ENCODE measurements at regions not wholly inside any gene's neighbourhood (a gene's known extent, or its start where the extent isn't known, plus 50 kb on each side); places are given as distances from the start of the nearest gene placed in this dataset.

GRCh38 chr5:33303579-33304095 lies 137.1 kb upstream of the TARS1 start:
- TF ChIP-seq CTCF (IDR thresholded peaks at IDR 0.05 in 4 of 5, conservative IDR thresholded peaks at IDR 0.05 in 1 of 5), result no peak
- no peak for TF ChIP-seq POLR2A (IDR thresholded peaks at IDR 0.05)
